MV-4-11 (cell line): ENCODE measurements at regions not wholly inside any gene's neighbourhood (a gene's known extent, or its start where the extent isn't known, plus 50 kb on each side); places are given as distances from the start of the nearest gene placed in this dataset.

Experiments used
- DNase-seq: peaks from one replicate; lab custom pipeline; 2025; lab: John Stamatoyannopoulos, UW

DNA sequence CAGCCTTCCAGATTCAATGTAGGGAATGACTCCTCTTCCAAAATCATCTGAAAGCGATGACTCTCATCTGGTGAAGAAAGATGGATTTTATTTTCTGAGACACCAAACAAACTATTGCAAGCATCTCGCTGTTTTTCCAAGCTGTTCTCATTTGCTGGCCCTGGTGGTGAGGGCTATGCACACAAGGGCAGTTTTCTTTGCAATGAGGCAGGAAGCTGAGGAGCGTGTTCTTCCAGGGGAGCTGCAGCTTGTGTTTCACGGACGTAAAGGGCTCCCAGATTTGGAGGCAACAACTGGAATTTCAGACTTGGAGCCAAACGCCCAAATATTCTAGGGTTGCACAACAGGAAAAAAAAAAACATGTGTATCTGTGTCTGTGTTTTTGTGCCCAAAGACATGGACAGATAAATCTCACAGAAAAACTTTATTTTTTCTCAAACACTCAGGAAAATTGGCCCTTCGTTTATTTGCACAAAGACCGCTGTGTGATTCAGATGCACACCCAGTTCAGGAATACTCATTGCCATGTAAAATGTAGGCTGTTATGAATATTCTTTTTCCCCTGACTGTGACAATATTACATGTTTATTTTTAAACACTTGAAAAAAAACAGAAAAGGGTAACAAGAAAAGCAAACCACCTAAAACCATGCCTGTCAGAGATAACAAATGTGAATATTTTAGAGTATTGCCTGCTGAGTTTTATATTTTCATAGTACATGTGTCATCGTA, 151.3 kb downstream of the GAS1 start:
- no peak for DNase-seq

DNA sequence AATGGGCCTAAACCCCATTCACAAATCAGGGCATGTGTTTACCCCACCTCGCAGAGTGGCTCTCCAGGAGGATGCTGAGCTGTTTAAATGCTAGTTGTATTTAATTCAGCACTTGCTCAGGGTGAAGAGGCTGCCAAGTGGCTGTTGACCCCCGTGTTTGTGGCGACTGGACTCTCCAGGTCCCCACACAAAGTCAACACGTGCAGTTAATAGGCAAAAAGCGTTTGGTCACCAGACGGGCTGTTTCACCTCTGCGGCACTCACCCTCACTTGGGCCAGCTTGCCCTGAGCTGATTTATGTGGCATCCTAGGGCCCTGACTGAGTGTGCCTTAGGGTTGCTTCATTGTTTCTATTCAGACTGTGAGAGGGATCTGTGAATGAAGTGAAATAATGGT, 152.3 kb downstream of the GAS1 start:
- DNase-seq = no peak

DNA sequence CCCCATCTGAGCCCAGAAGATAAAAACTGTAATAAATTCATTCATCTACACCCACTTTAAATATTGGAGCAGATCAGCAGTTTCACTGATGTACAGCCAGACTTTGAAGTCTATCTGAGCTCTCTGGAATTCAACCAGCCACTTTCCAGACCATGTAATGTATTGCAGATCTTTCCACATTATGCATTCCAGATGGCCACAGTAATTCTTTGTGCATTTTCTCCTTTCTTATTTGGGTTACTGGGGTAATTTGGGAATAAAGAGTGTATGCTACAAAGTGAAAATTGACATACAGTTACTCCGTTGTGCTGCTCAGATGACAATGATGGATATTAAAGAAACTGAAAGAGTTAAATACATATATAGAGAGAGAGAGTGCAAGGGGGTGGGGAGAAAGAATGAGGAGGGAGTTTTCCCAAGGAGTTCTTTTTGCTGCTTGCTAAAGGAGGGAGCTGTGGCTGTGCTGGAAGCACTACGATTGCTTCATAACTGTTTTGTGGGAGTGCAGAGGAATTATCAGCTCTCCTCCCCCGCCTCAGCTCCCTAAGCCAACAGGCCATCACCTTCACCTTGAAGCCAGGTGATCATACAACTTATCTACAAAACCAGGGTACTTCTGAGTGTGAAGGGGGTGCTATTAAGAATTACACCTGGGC, 152.8 kb downstream of the GAS1 start:
- no peak for DNase-seq

DNA sequence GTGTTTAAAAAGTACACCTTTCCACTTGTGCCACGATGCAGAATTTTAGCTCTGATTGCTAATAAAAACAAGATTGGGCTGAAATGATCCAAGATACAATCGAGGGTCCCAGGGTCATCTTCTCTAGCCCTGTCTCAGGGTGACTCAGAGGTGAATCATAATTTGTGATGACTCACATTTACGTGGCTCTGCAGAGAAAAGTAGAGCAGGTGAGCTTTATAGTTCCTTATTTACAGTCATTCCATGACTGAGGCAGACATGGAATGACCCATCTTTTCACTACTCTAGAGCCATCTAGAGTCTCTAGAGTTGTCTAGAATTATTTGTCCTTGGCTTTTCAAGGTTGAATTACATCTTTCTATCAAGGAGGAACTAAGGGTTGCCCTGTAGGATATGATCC, 155.2 kb downstream of the GAS1 start:
- DNase-seq = no peak

DNA sequence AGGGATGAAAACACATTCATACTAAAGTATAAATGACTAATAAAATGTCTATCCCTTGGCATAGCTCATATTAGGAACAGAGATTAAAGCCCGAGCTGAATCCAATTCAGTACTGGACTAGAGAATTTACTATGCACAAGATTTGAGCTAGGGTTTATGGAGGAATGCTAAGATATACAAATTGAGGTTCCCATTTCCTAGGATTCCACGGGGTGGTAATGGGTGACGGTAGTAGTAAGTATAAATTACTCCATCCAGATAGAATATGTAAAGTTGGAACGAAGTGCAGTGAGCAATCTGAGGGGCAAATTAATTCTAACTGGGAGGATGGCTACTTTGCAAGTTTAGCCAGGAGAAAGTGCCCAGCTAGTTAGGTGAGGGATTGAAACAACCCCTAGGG, 156.5 kb downstream of the GAS1 start:
- no peak for DNase-seq

DNA sequence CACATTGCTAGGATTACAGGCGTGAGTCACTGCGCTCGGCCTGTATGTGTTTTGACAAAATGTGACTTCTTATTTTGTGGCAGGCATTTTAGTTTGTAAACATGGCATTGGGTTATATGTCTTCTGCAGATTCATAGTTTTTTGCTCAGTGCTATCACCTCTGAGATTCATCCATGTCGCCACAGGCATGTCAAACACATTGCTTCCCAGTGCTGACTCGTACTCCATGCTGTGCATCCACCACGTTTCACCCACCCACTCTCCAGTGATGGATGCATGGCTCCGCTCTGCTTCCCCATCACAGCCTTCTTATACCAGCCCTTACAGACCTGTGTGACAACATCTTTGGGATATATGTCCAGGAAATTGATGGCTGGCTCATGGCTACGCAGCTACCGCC, 158.8 kb downstream of the GAS1 start:
- DNase-seq = no peak

DNA sequence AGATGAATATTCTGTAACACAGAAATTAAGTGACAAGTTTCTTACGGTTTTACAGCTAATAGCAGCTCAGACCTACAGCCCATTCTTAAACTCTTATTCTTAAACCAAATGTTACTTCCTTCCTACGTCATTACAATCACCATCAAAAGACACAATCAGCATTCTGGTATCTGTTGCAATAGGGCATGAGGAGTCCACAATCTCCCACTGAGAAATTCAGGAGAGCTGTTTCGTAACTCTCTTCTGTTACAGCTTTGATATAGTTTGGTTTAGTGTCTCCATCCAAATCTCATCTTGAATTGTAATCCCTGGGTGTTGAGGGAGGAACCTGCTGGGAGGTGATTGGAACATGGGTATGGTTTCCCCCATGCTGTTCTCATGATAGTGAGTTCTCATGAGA, 163.4 kb downstream of the GAS1 start:
- peak; percentile 78 for DNase-seq

DNA sequence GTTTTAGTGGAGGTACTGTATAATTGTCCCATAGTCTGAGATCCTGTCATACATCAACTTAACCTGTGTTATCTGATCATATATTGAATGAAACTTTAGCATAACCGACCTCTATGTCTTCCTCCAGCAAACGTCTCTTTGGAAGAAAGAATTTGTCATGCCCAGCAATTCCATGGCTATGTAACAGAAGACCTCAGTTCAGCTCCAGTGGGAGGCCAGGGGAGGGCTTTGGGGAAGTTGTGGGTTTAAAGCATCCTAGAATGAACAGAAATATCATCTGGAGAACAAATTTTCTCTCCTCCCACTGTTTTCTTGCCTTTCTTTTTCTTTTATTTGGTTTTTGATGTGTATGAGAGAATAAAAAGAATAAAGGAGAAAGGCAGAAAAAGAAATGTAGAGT, 164.5 kb downstream of the GAS1 start:
- peak; percentile 13 for DNase-seq

DNA sequence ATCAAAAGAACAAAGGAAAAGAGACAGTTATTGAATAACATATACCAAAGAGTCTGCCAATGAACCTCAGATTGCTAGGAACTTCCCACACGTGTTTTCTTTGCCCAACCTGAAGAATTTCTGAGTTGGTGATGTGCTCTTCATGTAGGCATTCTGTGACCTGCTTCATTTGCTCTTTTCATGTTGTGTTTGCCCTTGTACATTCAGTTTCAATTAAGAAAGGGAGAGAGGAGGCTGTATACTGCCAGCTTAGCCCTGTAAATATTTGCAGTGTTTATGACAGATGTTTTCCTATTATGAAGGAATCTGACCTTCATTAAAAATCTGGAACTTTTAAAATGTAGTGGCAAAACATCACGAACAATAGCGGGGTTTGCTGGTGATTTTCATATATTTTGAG, 168.5 kb downstream of the GAS1 start:
- DNase-seq = no peak

DNA sequence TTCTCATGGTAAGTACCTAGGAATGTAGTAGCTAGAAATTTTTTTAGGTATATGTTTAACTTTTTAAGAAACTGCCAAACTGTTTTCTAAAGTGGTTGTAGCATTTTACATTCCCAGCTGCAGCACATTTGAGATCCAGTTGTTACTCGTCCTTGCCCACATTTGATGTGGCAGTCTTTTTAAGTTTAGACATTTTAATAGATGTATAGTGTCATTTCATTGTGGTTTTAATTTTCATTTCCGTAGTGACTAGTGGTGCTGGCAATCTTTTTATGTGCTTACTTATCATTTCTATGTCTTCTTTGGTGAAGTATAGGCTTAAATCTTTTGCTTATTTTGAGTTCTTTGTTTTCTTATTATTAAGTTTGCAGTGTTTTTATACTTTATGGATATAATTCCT, 171.6 kb downstream of the GAS1 start:
- no peak for DNase-seq

DNA sequence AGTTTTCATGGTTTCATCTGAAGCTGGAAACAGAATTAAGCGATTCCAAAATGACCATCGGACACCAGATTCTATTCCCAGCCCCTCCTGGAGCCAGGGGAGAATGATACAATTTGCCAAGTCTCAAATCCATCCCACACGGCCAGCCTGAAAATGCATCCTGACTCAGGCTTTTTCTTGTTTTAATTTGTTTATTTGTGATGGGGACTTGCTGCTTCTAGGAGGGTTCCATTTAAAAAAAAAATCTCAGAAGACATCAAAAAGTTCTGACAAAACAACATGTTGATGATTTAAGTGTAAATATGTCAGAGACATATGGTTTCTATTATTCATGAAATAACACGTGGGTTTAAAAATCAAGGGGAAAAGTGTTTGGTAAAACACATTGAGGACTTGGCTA, 173.2 kb downstream of the GAS1 start:
- no peak for DNase-seq

DNA sequence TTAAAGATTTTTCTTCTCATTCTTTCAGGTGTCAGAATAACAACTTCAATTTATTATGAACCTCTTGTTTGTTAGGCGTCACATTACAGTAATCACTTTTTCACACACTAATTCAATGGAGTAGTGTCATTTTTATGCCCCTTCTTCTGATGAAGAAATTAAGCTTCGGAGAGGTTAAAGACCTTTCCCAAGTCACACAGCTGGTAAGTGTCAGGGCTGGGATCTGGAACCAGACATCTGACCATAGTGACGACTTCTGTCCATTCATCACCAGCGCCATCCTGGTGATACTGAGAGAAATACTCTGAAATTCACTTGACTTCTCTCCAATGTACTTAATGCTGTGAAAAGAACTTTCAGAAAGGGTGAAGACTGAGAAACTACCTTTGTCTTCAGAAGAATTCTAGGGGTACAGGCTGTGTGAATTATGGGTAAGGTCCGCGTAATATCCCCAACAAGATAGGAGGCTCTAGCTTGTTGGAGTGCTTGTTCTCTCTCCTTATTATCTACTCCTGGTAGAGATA, 173.8 kb downstream of the GAS1 start:
- DNase-seq = no peak

DNA sequence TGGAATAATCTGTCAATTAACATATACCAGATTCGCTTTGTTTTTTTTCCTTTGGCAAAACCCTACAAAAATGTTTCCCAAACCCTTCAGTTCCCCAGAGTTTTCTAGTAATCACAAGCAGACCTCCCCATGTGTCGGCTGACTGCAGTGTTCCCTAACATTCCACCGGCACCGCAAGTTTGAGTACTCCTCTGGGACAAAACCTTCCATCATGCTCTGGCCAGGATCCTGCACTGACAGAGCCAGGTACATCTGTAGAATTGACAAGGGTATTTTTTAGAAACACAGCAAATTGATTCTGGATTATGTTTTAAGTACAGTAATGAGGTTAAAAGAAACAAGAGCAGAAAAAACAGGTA, 174.7 kb downstream of the GAS1 start:
- no peak for DNase-seq

DNA sequence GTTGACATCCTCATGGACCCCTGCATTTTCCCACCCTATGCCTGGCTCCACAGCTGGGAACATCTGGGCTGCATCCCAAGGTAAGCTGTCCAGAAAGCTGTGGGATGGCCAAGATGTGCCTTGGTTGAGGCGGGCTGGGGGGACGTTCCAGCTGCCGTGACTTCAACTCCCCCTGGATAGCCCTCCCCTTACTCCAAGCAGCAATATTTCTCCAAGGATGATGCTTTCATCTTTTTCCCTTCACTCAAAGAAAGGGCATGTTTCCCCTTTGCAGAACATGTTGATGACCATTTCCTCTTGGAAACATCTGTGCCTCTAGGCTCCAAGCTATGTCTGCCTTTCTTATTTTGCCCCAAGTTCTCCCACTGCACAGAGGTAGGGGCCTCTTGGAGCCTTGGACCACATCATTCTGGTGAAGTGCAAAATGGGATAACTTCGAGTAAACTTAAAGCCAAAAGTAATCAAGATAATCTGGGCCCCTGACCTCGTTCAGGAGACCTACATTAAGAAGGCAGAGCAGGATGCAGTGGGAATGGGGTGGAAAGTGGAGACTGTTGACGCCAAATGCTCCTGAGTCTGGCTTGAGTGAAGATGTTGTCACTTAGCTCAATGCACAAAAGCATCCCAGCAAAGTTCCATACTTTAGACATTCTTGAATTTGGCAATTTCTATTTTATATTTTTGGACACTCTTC, 175.2 kb downstream of the GAS1 start:
- DNase-seq = no peak

DNA sequence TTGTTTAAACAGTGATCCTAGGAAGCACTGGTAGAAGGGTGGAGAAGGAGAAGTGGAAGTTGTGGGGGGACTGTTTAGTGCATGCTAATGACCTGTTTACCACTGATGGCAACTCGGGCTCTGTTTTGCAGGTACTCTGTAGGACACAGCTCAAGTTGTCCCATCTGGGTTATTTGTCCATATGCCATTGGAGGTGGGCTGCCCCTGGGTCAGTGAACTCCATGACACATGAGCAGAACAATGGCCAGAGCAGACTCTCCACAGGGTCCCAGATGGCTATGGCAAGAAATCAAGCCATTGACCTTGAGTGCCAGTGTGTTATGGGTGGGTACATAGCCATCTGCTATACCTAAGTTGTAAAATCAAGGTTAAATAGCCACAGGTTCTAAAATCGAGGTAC, 175.9 kb downstream of the GAS1 start:
- no peak for DNase-seq

DNA sequence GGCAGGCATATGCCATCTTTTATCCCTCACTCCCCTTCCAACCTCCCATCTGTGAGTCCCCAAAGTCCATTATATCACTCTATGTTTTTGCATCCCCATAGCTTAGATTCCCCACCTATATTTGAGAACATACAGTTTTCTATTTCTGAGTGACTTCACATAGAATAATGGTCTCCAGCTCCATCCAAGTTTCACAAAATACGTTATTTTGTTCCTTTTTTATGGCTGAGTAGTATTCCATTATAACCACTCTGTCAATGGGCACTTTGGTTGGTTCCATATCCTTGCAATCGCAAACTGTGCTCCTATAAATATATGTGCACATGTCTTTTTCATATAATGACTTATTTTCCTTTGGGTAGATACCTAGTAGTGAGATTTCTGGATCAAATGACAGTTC, 178.6 kb downstream of the GAS1 start:
- no peak for DNase-seq

DNA sequence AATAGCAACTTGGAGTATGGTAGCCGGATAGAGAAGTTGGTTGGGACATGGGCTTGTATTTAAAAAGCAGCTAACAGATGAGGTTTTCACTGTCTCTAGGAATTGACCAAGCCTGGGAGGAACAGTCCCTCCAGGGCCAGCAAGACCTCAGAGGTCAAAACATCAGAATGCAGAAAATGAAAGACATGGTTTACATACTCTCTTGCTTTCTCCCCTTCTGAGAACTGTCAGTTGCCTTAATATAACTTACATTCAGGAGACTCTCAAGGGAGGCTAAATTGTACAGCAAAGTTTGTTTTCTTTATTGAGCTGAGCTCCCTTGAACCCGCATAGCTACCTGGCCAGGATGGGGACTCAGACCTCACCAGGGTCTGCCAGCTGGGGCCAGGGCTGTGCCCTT, 179.3 kb downstream of the GAS1 start:
- DNase-seq = no peak

DNA sequence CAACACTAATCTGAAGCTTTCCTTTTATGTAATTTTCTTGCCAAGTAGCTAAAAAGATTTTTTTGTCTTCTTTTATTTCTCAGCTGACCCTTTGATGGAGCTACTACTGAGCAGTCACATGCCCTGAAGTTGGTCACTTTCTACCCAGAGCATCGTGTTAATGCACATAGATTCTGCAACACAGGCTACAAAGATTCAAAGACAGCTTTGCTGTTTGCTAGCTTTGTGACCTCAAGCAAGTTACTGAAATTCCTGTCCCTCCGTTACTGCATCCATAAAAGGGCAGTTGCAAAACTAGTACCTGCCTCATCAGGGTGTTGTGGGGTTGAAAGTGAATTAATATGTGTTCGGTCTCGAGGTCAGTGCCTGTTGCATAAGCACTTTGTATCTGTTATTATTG, 179.9 kb downstream of the GAS1 start:
- DNase-seq = no peak

DNA sequence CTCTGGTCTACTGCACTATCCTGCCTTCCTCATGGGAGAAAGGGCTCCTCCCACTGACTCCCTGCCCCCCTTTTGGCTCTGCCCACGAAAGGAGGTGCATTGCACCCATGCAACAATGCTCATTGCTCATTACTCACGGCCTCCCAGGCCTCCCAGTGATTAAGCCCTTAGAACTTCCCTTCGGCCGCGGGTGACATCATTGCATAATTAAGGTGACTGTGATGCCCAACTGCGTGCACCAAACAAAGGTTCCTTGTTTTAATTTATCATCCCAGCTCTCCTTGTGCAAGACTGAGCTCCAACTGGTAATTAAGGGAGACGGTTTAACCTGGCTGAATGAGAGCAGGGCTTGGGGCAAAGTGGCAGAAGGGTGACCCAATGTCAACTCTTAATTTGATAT, 180.4 kb downstream of the GAS1 start:
- DNase-seq = peak; percentile 91

DNA sequence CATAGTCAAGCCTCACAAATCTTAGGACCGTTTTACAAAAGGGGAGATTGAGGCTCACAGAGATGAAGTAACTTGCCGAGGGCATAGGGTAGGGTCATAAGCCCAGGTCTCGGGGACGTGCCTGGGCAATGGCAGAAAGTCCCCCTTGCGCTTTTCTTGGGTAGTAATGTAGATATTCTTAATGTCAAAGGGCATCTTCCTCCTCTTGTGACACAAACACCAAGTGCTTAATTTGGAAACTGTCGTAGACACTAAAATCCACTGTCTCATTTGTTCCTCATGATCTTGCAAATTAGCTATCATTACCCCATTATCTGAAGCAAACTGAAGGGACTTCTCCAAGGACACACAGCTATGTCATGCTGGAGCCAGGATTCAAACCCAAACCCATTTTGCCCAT, 180.8 kb downstream of the GAS1 start:
- no peak for DNase-seq

DNA sequence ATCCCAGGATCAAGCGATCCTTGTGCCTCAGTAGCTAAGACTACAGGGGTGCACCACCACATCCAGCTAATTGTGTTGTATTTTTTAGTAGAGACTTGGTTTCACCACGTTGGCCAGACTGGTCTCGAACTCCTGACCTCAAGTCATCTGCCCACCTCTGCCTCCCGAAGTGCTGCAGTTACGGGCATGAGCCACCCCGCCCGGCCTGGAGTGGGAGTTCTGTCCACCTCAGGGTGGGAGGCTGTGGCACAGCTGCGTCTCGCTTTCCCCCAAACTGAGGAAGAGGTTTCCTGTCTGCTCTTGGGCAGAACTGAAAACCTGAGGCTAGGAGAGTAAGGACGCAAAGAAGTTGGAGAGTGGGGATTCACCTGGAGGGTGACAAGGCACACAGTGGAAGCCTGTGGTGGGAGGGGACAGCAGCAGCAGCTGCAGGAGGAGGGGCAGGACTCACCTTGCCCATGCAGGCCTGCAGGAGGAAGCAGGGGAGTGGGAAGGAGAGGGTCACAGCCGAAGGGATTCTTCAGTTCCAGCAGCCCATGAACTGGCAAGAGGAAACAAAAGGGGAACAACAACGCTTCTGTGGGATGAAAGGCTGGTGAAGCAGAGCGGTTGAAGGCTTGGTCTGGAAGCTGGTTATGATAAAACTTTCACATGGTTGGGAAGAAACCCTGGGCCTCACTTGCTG, 181.4 kb downstream of the GAS1 start:
- DNase-seq = peak; percentile 31

DNA sequence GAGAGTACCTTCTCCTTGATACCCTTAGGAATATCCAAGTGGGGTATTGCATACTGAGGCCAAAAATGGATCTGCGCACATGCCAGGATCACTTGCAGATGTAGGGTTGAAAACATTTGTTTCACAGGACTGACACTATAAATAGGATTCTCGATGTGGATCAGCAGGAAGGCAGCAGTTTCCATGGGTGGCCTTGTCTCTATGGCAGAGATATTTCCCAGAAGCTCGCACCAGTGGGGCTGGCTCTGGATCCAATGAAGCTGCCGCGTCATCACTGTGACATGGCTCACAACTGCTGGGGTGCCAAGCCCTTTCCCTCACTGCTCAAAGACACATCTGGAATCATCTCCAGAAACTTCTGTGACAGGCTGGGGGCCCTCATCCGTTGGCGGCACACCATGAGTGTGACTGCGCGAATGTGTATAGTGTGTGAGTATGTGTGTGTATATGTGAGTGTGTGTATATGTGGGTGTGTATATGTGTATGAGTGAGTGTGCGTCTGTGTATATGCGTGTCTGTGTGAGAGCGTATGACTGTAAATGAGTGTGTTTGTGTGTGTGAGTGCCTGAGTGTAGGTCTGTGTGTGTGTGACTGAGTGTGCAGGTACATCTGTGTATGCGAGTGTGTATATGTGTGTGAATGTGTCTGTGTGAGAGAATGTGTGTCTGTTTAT, 182.5 kb downstream of the GAS1 start:
- no peak for DNase-seq
